ENCODE measurements at regions not wholly inside any gene's neighbourhood (a gene's known extent, or its start where the extent isn't known, plus 50 kb on each side); places are given as distances from the start of the nearest gene placed in this dataset.

DNA sequence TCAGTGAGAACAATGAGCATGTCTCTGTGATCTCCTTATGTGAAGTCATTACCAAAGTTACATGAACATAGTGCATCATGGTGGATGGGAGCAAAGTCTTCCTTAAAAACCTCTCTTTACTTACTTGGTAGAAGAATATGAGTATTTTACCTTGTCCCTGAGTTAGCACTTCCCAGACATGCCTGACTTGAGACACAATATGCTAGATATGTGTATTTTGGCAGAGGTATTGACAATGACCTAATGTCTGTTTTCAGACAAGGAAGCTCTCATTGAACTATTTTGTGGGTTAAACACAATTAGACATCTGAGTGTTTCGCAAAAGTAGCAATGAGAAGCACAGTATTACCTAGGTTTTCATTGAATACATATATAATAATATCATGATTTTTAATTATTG is 99.1 kb upstream of the MC4R start:
- no peak for DNase-seq (ENCODE audit: low read depth, low spot score)
- no peak overlapping the region for H3K4me3 ChIP-seq (ENCODE audit: low read depth, low read length)
- TF ChIP-seq, protein P1, sequence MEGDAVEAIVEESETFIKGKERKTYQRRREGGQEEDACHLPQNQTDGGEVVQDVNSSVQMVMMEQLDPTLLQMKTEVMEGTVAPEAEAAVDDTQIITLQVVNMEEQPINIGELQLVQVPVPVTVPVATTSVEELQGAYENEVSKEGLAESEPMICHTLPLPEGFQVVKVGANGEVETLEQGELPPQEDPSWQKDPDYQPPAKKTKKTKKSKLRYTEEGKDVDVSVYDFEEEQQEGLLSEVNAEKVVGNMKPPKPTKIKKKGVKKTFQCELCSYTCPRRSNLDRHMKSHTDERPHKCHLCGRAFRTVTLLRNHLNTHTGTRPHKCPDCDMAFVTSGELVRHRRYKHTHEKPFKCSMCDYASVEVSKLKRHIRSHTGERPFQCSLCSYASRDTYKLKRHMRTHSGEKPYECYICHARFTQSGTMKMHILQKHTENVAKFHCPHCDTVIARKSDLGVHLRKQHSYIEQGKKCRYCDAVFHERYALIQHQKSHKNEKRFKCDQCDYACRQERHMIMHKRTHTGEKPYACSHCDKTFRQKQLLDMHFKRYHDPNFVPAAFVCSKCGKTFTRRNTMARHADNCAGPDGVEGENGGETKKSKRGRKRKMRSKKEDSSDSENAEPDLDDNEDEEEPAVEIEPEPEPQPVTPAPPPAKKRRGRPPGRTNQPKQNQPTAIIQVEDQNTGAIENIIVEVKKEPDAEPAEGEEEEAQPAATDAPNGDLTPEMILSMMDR (IDR thresholded peaks at IDR 0.05; ENCODE audit: insufficient read depth, low read length, missing control alignments) = no peak
- CTCF ChIA-PET = no interaction called here
- POLR2A ChIA-PET = no interaction called here

DNA sequence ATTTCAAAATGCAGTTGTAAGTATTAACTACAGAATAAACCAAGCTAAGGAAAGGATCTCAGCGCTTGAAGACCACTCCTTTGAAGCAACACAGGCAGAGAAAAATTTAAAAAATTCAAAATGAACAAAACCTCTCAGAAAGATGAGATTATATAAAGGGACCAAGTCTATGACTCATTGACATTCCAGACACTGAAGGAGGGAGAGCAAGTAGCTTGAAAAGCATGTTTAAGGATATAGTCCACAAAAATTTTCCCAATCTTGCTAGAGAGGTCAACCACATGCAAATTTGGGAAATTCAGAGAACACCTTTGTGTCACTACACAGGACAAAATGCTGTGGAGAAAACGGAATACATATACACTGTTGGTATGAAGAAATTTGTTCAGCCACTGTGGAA is 112.6 kb upstream of the MC4R start:
- CTCF ChIA-PET = interaction anchor here (1.2 to 1.4 kb wide), 2 partner anchors 21 to 489 kb away, joined by 4 read pairs; no protein-coding TSS in a partner anchor
- DNase-seq (ENCODE audit: low read depth, low spot score) = peak; percentile 19
- TF ChIP-seq, protein P1 (IDR thresholded peaks at IDR 0.05; ENCODE audit: insufficient read depth, low read length, missing control alignments) = no peak
- POLR2A ChIA-PET = no interaction called here
- no peak overlapping the region for H3K4me3 ChIP-seq (ENCODE audit: low read depth, low read length)

DNA sequence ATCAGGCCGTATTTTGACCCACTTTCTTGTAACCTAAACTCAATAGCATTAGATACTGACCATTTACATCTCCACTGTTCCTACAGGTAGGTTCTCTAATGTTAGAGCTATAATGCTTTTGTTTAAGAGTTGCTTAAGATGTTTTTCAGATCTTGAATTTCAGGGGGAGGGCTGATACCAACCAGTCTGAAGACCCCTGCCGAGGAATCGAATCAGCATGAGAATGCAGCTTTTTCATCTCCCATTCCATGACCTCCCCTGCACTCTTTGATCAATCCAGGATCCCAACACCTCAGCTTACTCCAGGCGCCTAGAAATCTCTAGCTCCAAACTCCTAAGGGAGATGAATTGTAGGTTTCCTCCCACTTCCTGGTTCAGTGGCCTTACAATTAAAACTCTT is 120.5 kb upstream of the MC4R start:
- TF ChIP-seq, protein P1 (IDR thresholded peaks at IDR 0.05; ENCODE audit: insufficient read depth, low read length, missing control alignments) = no peak
- no peak overlapping the region for H3K4me3 ChIP-seq (ENCODE audit: low read depth, low read length)
- CTCF ChIA-PET = no interaction called here
- POLR2A ChIA-PET = interaction anchor here (0.7 kb wide), 1 partner anchor 109 kb away, joined by 3 read pairs; no protein-coding TSS in a partner anchor
- DNase-seq (ENCODE audit: low read depth, low spot score) = no peak

DNA sequence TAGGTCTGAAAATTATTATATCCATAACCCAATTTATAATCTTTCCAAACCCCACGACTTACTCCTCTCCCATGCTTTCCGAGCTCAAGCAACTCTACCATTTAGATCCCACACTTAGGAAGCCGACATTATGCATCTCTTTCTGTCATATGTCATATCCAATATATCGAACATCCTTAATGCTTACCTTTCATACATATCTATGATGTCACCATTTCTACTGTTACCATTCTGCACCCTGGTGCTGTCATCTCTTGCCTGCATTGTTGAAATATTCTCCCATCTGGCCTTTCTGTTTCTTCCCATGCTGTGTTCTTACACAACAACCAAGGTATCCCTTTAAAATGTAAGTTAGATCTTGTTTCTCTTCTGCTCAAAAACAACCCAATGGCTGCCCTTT is 127.1 kb upstream of the MC4R start:
- POLR2A ChIA-PET = no interaction called here
- no peak for DNase-seq (ENCODE audit: low read depth, low spot score)
- no peak overlapping the region for H3K4me3 ChIP-seq (ENCODE audit: low read depth, low read length)
- TF ChIP-seq, protein P1 (IDR thresholded peaks at IDR 0.05; ENCODE audit: insufficient read depth, low read length, missing control alignments) = no peak
- CTCF ChIA-PET = no interaction called here

DNA sequence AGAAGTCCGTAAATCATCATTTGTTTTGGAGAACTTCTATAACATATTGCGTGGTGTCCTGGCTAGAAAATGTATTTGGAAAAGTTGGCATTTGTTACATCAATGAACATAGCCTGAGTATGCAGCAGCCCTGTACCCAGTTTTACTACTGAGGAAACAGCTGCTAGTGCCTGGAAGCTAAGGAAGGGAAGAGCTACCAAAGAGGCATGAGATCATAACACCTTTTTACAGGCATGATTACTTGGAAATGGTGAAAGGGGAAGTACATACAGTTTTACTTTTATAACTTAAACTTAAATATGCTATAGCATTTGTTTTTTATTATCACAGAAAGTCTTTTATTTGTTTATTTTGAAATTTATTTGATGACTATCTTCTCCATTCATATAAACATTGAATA is 128.4 kb upstream of the MC4R start:
- no peak overlapping the region for H3K4me3 ChIP-seq (ENCODE audit: low read depth, low read length)
- DNase-seq (ENCODE audit: low read depth, low spot score) = no peak
- TF ChIP-seq, protein P1 (IDR thresholded peaks at IDR 0.05; ENCODE audit: insufficient read depth, low read length, missing control alignments) = no peak
- ChIA-PET CTCF (interaction anchor here (3.0 kb wide), 1 partner anchor 505 kb away, joined by 11 read pairs; no protein-coding TSS in a partner anchor), POLR2A (no interaction called here)

DNA sequence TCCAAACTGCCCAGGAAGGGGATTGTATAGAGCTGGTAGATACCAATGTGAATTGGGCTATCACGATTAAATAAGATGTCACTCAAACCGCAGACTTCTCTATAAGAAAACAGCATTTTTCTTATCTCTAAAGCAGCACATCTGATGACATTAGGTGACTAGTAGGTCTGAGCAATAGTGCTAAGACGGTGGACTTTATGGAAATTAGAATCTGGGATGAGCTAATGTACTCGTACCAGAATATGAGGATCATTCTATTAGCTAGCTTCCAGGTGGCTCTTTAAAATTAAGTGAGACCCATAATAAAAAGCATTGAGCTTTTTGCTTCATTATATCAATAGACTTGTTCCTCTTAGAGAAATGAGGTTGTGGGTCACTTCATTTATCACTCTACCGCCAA is 130.0 kb upstream of the MC4R start:
- DNase-seq (ENCODE audit: low read depth, low spot score) = no peak
- CTCF ChIA-PET = interaction anchor here (3.0 kb wide), 1 partner anchor 506 kb away, joined by 11 read pairs; no protein-coding TSS in a partner anchor
- TF ChIP-seq, protein P1 (IDR thresholded peaks at IDR 0.05; ENCODE audit: insufficient read depth, low read length, missing control alignments) = no peak
- H3K4me3 ChIP-seq (ENCODE audit: low read depth, low read length) = no peak overlapping the region
- POLR2A ChIA-PET = no interaction called here

Measured in AG04449 (cell line).